Astrocyte (in vitro differentiated cells and primary cell): ENCODE measurements at regions not wholly inside any gene's neighbourhood (a gene's known extent, or its start where the extent isn't known, plus 50 kb on each side); places are given as distances from the start of the nearest gene placed in this dataset.

Experiments used
- EZH2 ChIP-seq: IDR thresholded peaks from 2 replicates; pipeline ENCODE4 v1.6.1; 2012; ENCODE audit warnings: mild to moderate bottlenecking, low read length, inconsistent platforms; ENCODE audit not compliant: insufficient read depth
- TF ChIP-seq, protein P1 (sequence below): IDR thresholded peaks from 2 replicates; pipeline ENCODE4 v1.5.1; 2011; ENCODE audit warnings: low read depth, mild to moderate bottlenecking, inconsistent platforms, low read length, moderate library complexity; ENCODE audit not compliant: insufficient read depth

DNA sequence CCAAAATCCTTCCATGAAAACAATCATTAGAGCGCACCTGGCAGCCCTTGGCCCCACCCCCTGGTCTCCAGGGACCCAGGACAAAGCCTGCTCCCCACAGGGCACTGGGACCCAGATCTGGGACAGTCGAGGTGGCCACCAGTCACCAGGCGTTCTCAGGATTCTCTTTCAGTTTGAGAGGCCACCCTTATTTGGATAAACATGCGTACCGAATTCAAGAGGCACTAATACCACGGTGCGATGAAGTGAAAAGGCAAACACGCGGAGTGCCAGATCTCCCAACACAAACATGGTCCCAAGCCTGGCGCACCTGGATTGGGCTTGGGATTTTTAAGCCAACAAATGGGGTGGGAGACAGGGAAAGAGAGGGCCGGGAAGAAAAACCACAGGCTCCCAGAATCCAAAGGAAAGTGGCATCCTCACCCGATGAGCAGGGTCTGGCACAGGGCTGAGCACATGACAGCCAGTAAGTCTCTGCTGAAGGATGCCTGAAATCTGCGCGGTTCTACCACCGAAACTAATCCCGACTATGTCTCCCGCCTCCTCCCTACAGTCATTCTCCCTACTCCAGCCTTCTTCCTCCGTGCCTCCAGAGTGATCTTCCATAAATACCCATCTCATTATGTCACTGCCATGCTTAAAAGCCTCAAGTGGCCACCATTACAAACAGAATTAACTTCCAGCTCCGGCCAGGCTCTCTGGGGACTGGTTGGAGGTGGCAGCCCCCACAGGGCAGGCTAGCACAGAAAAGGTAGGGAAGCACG is 60.9 kb upstream of the KLHL29 start:
- TF ChIP-seq, protein P1, sequence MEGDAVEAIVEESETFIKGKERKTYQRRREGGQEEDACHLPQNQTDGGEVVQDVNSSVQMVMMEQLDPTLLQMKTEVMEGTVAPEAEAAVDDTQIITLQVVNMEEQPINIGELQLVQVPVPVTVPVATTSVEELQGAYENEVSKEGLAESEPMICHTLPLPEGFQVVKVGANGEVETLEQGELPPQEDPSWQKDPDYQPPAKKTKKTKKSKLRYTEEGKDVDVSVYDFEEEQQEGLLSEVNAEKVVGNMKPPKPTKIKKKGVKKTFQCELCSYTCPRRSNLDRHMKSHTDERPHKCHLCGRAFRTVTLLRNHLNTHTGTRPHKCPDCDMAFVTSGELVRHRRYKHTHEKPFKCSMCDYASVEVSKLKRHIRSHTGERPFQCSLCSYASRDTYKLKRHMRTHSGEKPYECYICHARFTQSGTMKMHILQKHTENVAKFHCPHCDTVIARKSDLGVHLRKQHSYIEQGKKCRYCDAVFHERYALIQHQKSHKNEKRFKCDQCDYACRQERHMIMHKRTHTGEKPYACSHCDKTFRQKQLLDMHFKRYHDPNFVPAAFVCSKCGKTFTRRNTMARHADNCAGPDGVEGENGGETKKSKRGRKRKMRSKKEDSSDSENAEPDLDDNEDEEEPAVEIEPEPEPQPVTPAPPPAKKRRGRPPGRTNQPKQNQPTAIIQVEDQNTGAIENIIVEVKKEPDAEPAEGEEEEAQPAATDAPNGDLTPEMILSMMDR: no peak
- no peak for TF ChIP-seq EZH2
